UCSD-AML1 (cell line): ENCODE measurements at regions not wholly inside any gene's neighbourhood (a gene's known extent, or its start where the extent isn't known, plus 50 kb on each side); places are given as distances from the start of the nearest gene placed in this dataset.

Experiments
- DNase-seq: peaks from one replicate; lab custom pipeline; 2025; ENCODE audit not compliant: unreplicated experiment; lab: John Stamatoyannopoulos, UW

DNA sequence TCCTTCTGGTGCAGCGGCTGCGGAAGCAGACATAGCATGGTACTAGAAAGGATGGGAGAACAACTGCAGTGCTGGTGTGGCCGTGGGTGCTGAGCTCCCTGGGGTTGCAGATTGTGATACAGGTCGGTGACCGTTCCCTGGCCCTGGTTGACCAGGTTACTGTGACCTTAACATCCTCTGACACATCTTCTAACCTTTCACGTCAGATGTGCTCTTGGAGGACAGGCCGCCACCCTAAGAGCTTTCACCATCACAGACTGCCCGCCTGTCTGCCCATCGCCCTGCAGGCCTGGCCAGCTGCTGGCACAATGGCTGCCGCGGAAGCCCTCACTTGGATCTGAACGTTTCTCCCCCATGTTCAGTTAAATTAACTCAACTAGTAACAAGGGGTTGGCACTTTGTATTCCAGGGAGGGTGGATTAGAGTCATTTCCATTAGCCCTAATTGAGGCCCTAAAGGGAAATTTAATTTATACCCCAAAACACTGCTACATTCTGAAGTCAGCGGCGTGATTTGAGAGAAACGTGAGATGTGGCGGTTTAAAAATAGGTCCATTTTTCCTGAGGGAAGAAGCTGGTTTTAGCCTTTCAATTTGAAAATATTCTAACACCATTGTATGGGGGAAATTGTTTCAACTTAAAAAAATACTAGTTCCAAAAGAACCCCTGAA, 443.9 kb upstream of the CDH4 start:
- no peak for DNase-seq

DNA sequence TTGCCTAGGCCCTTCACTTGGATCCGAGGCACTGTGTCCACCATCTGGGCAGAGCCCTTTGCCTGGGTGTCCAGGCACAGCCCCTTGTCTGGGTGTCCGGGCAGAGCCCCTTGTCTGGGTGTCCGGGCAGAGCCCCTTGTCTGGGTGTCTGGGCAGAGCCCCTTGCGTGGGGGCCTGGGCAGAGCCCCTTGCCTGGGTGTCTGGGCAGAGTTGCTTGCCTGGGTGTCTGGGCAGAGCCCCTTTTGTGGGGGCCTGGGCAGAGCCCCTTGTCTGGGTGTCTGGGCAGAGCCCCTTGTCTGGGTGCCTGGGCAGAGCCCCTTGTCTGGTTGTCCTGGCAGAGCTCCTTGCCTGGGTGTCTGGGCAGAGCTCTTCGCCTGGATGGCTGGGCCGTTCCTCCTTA, 443.4 kb upstream of the CDH4 start:
- no peak for DNase-seq

DNA sequence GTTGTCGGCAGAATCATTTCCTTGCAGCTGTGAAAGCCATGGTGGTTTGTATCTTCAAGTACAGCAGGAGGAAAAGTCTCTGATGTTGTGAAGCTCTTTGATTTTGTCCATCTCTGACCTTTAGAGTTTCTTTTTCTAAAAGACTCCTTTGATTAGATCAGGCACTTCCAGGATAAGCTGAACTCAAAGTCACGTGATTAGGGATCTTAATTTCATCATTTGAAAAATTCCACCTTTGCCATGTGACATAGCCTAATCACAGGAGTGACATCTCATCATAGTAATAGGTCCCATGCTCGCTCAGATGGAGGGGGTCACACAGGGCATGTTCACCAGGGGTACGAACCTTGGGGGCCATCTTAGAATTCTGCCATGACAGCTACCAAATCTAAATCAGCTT, 441.5 kb upstream of the CDH4 start:
- DNase-seq = no peak

DNA sequence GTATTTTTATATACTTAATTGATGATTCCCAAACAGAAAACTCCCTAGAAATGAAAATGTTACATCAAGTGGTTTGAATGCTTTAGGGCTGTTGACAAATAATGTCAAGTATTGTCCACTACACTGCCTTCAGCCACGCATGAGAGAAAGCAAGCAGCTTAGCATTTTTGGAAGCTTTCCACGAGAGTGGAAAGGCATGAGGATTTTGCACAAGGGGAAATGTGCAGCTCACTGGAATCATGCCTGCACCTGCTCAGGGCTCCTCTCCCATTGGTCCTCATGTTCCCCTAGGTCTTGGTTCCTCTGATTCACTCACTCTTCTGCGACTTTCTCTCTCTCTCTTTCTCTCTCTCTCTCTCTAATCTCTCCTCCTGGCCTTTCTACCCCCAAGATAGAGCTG, 439.5 kb upstream of the CDH4 start:
- DNase-seq = no peak

DNA sequence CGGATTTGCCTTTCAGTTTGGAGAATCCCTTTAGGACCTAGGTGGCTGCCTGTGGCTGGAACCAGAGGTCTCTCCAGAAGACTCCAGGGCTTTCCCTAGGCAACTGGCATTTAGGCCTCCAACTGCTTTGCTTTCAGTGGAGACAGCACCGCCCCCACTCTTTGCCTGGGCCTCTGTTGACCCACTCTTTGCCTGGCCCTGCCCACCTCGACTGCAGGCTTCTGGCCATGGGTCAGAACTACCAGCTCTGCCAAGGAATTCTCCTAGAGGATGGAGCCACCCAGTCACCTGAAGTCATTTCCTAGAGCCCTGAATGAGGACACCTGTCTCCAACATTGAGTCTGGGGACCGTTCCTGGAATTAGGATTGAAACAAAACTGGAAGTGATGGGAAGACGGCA, 439.0 kb upstream of the CDH4 start:
- DNase-seq = no peak

DNA sequence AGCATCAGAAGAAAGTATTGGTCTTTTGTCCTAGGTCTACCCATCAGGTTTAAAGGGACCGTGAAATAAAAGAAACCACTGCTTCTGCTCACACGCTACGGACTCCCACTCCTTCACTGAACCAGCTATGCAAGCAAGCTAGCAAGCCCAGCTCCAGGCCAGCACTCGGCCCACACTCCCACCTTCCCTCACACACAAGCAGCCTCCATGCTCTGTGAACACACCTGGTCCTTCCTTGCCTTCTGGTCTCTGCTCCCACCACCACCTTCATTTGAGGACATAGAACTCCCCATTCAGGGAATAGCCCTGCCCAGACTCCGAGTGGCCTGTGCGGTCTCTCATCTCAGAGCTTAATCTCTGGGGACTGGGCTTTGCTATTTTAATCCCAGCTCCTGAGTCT, 436.4 kb upstream of the CDH4 start:
- no peak for DNase-seq

DNA sequence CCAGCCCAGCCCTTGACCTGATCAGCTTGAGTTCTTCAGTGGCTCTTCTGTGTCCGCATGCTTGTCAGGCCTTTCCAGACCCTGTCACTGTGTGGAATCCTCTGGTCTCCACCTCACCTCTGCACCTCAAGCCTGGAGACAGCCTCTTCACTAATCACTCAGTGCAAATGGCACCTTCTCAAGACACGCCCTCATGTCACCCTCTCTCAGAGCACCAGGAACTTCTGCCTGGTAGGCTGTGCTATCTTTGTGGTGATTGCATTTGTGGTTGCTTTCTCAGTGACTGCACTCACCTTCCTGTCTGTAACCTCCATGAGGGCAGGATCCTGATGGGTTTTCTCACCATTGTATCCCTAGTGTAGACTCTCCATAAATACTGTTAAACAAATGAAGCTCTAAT, 435.2 kb upstream of the CDH4 start:
- no peak for DNase-seq

DNA sequence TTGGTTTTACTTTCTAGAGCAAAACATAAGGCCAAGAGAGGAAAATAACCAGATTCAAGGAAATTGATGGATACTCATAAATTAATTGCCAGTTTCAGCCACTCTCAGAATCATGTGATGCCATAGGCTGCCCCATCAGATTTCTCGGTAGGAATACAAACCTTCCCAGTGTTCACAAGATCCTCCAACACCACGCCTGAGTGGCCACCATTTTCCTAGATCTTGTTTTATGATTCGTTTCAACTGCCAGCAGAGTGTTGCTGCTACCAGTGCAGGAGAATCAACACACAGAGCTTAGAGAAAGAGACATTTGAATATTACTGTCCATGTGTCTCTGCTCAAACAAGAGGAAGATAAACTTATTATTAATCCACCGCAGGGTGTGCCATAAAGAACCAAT, 434.2 kb upstream of the CDH4 start:
- no peak for DNase-seq

DNA sequence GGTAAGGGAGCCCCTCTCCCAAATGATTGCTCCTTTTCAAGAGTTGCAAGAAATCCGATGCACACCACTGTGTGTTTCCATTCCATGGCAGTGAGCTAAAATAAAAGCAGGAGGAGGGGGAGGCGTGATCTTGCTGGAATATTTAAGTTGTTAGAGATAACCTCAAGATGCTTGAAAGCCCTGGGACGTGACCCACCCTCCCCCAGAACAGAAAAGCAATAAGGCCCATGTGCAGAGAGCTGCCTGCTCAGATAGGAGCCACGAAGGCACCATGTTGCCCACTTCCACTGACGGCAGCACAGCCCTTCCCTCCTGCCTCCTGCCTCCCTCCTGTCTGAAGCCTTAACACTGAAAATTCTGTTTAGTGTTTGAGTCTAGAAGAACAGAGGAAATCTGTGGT, 432.6 kb upstream of the CDH4 start:
- no peak for DNase-seq

DNA sequence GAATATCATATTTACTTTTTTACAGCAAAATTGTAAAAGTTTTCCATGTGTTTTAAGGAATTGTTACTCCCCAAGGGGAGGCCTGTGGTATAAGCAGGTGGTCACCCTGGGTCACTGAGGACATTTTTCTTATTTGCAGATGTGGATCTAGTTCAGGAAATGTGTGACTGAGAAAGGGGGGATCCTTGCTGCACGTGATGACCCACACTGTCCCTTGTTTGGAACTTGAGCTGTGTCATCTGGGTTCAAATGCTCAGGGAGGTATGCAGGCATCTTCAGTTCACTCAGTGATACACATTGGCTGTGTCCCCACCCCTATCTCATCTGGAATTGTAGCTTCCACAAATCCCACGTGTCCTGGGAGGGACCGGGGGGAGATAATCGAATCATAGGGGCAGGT, 431.9 kb upstream of the CDH4 start:
- DNase-seq = no peak

DNA sequence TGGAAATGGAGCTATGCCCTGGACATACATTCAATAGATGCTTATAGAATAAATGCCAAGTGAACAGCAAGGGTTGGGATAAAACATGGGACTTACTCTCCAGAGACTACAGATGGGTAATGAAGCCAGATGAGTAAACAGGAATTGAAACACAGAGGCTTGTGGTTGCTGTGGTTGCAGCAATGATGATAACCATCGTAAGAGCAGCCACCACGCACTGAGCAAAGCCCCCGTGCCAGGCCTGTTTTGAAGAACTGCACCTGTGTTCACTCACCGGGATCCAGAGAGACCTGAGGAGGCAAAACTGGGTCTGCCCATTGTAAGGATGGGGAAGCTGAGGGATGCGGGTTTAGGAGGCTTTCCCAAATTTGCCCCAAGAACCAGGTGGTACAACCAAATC, 431.1 kb upstream of the CDH4 start:
- DNase-seq = no peak

DNA sequence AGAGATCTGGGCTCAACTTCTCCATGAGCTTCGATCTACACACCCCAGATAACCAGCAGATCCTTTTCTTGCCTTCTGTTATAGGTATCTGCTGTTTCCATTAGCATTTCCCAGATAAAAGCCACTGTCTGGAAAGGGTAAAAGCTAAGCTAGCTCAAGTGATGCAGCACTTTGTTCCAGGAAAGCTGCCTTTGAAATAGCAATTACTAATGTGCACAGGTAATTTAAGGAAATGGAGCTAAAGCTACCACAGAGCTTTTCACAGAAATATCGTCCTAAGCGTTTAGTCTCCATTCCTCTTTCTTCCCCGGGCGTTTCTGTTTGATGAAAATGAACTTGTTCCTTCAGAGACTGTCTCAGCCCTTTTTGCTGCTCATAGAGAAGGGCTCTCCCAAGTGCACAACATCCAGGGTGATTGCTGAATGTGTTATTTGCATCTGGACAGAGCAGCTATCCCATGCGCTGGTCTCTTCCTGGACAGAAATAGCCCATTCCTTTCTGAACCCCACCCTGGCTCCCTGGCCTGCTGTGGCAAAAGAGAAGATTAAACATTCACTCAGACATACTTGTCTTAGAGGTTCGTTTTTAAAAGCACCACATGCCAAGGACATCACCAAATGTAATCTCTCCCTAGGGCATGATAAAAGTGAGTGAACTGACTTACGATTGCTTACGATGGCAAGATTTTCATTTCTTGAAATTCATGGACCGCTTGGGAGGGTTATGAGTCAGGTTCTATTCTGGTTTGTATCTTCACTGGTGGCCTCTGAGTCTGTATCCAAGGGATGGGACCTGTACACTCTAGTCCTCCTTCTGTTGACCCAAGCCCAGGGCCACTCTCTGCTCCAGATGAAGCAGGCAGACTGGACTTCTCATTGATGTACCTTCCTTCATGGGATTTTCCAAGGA, 429.1 kb upstream of the CDH4 start:
- no peak for DNase-seq

DNA sequence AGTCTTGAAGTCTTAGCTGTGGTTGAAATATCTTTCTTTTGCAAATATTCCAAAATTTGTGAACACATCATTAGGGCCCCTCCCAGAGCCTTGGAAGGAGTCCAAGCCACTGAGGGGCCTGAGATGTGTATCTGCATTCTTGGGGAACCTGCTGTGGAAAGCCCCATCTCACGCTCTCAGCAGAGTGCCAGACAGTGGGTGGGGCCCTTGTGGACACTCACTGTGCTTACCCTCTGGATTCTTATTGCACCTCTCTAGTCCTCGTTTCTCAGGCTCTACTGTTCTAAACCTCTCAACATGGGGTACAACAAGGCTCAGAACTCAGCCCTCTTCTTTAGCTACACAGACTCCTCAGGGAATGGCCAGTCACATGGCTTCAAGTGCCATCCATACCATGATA, 416.2 kb upstream of the CDH4 start:
- no peak for DNase-seq

DNA sequence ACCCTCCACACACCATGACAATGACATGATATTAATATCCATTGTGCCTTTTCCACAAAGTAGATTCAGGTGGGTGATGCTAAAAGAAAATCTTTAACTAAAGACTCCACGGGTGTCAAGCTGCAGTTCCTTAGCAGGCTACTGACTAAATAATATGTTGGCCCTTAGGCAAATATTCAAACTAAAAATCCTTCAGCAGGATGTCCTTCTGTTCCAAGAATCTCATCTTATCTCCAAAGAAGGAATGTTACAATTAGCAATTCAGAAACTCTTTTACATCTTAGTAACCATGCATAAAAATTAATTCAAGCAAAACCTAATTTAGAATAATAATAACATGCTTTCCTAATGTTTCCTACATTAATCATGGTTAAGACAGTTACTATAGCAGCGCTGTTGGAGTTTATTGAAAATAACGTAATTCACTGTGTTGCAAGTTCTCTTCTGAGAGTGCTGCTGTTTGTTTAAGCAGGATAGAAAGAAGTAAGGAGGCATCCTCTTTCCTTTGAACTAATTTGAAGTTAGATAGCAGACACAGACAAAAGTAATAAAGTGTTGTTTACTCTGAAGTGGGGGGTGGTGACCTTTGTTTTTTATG, 414.8 kb upstream of the CDH4 start:
- no peak for DNase-seq

DNA sequence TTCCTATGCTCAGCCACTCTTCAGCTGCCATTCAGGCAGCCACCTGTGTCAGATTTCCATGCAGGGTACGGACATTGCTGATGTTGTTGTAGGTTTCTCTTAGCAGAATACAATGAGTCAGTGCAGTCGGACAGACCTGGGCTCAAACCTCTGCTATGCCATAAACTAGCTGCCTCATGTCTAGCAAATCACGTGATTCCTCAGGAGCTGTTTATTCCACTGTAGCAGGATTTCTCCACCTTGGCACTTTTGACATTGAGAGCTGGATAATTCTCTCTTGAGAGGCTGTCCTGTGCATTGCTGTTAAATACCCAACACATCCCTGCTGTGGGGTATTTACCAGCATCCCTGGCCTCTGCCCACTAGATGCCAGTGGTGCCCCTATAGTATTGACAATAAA, 413.8 kb upstream of the CDH4 start:
- DNase-seq = no peak

DNA sequence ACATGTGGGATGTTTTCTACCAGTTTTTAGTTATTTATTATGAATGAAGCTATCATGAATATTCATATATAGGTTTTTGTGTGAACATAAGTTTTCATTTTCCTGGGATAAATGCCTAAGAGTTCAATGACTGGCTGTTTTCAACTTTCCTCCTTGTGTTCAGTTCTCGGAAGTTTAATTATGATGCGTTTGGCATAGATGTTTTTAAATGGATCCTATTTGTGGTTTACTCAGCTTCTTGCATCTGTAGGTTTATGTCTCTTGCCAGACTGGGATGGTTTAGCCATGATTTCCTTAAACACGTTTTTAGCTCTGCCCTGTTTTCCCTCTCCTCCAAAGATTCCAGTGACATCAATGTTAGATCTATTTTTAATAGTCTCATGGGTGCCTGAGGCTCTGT, 411.1 kb upstream of the CDH4 start:
- no peak for DNase-seq

DNA sequence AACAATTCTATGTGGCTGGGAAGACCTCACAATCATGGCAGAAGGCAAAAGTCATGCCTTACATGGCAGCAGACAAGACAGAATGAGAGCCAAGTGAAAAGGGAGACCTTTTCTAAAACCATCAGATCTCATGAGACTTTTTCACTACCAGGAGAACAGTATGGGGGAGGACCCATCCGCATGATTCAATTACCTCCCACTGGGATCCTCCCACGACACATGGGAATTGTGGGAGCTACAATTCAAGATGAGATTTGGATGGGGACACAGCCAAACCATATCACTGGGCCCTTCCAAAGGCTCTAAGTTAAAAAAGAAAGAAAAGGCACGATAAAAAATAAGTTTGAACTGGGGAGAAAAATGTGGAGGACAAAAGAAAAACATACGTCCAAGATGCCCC, 406.9 kb upstream of the CDH4 start:
- DNase-seq = no peak

DNA sequence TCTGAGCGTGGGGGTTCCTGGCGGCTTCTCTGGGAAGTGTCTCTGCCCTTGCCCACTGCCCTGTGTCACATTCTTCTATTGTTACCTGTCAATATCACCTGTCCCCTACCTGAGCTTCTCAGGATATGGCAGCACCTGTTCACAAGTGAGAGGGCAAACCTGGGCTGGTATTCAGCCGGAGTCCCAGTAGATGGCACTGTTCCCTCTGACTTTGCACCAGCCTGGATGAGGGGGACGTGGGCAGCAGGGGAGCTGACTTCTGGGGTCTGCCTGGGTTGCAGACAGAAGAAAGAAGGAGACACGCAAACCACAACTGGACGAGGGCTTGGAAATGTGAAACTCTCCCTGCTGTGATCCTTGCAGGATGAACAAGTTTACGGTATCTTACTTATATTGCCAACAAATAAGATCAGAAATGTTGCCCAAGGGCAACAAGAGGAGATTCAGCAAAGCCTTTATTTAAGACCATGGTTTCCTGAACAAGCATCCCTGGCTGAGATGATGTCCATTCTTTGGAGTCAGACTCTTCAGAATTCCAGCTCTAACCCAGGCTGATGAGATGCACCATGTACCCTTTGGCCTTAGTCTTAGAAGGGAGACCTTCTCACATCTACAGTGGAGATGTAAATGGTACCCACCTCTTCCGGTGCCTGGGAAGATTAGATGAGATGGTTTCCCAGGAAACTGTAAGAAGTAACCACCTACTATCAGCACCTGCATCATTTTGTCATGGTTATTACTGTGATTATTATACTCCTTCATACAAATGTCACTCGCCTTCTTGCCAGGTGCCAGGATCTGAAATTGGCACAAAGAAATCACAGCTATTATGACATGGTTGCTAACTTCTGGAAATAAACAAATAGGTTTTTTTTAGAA, 400.0 kb upstream of the CDH4 start:
- no peak for DNase-seq

DNA sequence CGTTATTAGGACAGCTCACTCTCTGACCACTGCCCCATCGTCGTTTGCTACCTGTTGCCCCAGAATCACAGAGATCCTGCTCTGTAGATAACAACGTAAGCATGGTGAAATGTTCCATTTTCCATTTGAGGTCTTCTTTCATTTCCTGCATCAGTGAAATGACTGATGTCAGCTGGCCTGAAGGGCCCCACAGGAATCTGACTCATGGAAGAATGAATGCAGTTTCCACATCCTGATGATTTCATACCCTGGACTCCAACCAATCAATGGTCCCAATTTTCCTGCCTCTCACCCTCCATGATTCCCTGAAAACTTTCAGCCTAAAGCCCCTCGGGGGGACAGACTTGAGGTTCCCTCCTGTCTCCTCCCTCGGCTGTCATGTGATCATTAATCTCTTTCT, 394.4 kb upstream of the CDH4 start:
- DNase-seq = no peak

DNA sequence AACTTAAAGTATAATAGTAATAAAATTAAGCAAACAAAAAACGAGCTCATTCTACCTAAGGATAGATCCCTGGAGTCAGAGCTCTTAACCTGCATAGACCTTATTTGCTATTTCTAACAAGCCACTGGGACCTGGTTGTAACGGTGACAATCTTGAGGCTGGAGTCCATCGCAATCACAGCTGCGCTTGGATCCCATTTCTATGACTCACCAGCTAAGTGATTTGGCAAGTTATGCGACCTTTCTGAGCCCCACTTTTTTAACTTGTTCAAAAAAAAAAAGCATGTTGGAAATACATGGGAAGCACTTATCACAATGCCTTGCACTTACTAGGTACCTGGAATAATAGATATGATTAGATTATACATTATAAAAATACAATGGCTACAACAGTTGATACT, 389.5 kb upstream of the CDH4 start:
- no peak for DNase-seq

DNA sequence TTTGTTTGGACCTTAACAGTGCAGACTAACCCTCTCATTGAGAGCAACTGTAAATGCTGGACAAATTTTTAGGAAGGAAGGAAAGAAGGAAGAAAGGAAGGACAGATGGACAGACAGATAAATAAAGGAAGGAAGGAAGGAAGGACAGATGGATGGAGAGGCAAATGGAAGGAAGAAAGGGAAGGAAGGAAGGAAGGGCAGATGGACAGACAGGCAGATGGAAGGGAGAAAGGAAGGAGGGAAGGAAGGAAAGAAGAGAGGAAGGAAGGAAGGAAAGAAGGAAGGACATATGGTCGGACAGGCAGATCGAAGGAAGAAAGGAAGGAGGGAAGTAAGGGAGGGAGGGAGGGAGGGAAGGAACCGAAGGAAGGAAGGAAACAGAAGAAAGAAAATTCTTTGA, 388.5 kb upstream of the CDH4 start:
- no peak for DNase-seq
